ENCODE measurements at regions not wholly inside any gene's neighbourhood (a gene's known extent, or its start where the extent isn't known, plus 50 kb on each side); places are given as distances from the start of the nearest gene placed in this dataset.
"Not testable (repeated sequence)": the region's sequence is repeated elsewhere in the genome, so short reads cannot be mapped to it uniquely, and the experiment has no call there.

DNA sequence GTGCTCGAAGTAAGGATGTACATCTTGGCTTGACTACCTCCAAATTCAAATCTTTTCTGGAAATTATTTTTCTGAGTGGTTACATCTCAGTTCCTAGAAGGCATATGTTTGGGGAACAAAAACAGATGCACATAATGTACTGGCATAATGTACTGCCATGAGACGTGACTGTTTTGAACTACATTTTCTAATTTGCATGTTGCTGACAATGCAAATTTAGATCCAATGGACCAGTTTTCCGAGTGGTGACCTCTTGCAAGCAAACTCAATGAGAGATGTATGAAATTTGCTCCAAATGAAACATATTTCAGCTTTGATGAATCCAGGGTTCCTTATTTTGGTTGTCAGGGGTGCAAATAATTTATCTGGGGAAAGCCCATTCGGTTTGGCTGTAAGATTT is 694.3 kb downstream of the GRXCR1 start:
- no peak for ATAC-seq (replicated peaks in 1 of 4)
- no peak for DNase-seq
- Mint-ChIP-seq H3K4me1 (no peaks in the 10 kb centered on the region), H3K27ac (no peak overlapping the region), H3K4me3 (no peak overlapping the region), H3K9me3 (peaks cover 6 to 30% (median 12%) of the 10 kb centered on the region in 3 donors), H3K36me3 (no peaks in the 10 kb centered on the region), H3K27me3 (no peaks in the 10 kb centered on the region)
- ChIA-PET CTCF (no interaction called here), POLR2A (no interaction called here)
- WGBS (ENCODE audit: insufficient coverage), result 63% methylated on average over 2 of the region's 4 CpGs
- no peaks in the 10 kb centered on the region for H3K9me3 ChIP-seq
- H3K27me3 ChIP-seq (replicated peaks in 1 of 2; ENCODE audit: control insufficient read depth in 2 of 2, extremely low read depth in 1 of 2, insufficient read depth in 2 of 2, low read length in 1 of 2), result no peaks in the 10 kb centered on the region
- no peaks in the 10 kb centered on the region for H3K36me3 ChIP-seq (ENCODE audit: control insufficient read depth in 2 of 2, extremely low read depth in 1 of 2, insufficient read depth in 1 of 2, low read length in 1 of 2)
- no peak overlapping the region for H3K4me3 ChIP-seq (ENCODE audit: control insufficient read depth in 1 of 2, extremely low read depth in 1 of 2, low read length in 1 of 2)
- H3K27ac ChIP-seq (ENCODE audit: low read length), result no peak overlapping the region
- H3K4me1 ChIP-seq (ENCODE audit: control insufficient read depth in 1 of 2, extremely low read depth in 1 of 2, insufficient read depth in 2 of 2, low read length in 2 of 2), result no peaks in the 10 kb centered on the region

DNA sequence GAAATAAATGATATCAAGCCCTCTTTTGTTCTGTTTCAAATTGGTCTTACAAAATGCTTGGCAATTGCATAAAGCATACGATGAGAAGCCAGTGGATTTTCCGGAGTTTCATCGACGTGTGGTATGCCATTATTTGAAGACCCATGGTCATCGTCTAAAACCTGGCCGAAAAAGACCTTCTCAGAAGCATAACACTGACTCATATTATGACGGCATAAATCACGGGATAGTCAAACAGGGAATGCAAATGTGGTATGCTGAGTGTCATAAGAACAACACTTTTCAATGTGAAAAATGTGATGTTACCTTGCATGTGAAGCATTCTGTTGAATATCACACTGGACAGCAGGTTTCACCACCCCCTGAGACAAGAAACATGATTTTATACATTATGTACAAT is 695.2 kb downstream of the GRXCR1 start:
- Histone ChIP-seq H3K9me3 (no peaks in the 10 kb centered on the region), H3K4me3 (ENCODE audit: control insufficient read depth in 1 of 2, extremely low read depth in 1 of 2, low read length in 1 of 2) (no peak overlapping the region), H3K27me3 (replicated peaks in 1 of 2; ENCODE audit: control insufficient read depth in 2 of 2, extremely low read depth in 1 of 2, insufficient read depth in 2 of 2, low read length in 1 of 2) (no peaks in the 10 kb centered on the region), H3K27ac (ENCODE audit: low read length) (no peak overlapping the region), H3K36me3 (ENCODE audit: control insufficient read depth in 2 of 2, extremely low read depth in 1 of 2, insufficient read depth in 1 of 2, low read length in 1 of 2) (no peaks in the 10 kb centered on the region), H3K4me1 (ENCODE audit: control insufficient read depth in 1 of 2, extremely low read depth in 1 of 2, insufficient read depth in 2 of 2, low read length in 2 of 2) (no peaks in the 10 kb centered on the region)
- ChIA-PET CTCF (no interaction called here), POLR2A (no interaction called here)
- peaks cover 6 to 30% (median 11%) of the 10 kb centered on the region in 3 donors for H3K9me3 Mint-ChIP-seq
- WGBS (ENCODE audit: insufficient coverage), result 91% methylated on average over 6 of the region's 8 CpGs
- no peaks in the 10 kb centered on the region for H3K4me1 Mint-ChIP-seq
- ATAC-seq (replicated peaks in 1 of 4), result no peak
- DNase-seq, result no peak
- H3K27me3 Mint-ChIP-seq, result no peaks in the 10 kb centered on the region
- H3K27ac Mint-ChIP-seq, result no peak overlapping the region
- no peak overlapping the region for H3K4me3 Mint-ChIP-seq
- no peaks in the 10 kb centered on the region for H3K36me3 Mint-ChIP-seq

- H3K27ac ChIP-seq (ENCODE audit: low read length), result no peak overlapping the region
- Mint-ChIP-seq H3K9me3 (peaks cover 3 to 20% (median 9%) of the 10 kb centered on the region in 3 donors), H3K36me3 (no peaks in the 10 kb centered on the region), H3K27ac (no peak overlapping the region), H3K4me1 (no peaks in the 10 kb centered on the region), H3K4me3 (no peak overlapping the region), H3K27me3 (no peaks in the 10 kb centered on the region)
- H3K4me3 ChIP-seq (ENCODE audit: control insufficient read depth in 1 of 2, extremely low read depth in 1 of 2, low read length in 1 of 2), result no peak overlapping the region
- H3K36me3 ChIP-seq (ENCODE audit: control insufficient read depth in 2 of 2, extremely low read depth in 1 of 2, insufficient read depth in 1 of 2, low read length in 1 of 2), result no peaks in the 10 kb centered on the region
- no peak for DNase-seq
- no peaks in the 10 kb centered on the region for H3K9me3 ChIP-seq
- H3K27me3 ChIP-seq (replicated peaks in 1 of 2; ENCODE audit: control insufficient read depth in 2 of 2, extremely low read depth in 1 of 2, insufficient read depth in 2 of 2, low read length in 1 of 2), result no peaks in the 10 kb centered on the region
- no peaks in the 10 kb centered on the region for H3K4me1 ChIP-seq (ENCODE audit: control insufficient read depth in 1 of 2, extremely low read depth in 1 of 2, insufficient read depth in 2 of 2, low read length in 2 of 2)
- ATAC-seq (replicated peaks in 1 of 4), result no peak
- CTCF ChIA-PET, result no interaction called here
- POLR2A ChIA-PET, result no interaction called here
Observed at GRCh38 chr4:43607400-43607799, 714.9 kb downstream of the GRXCR1 start.

GRCh38 chr4:43607827-43608461 is 715.4 kb downstream of the GRXCR1 start:
- no peak for ATAC-seq (replicated peaks in 1 of 4)
- Histone ChIP-seq H3K4me3 (ENCODE audit: control insufficient read depth in 1 of 2, extremely low read depth in 1 of 2, low read length in 1 of 2) (no peak overlapping the region), H3K9me3 (no peaks in the 10 kb centered on the region), H3K4me1 (ENCODE audit: control insufficient read depth in 1 of 2, extremely low read depth in 1 of 2, insufficient read depth in 2 of 2, low read length in 2 of 2) (no peaks in the 10 kb centered on the region), H3K27ac (ENCODE audit: low read length) (no peak overlapping the region), H3K27me3 (replicated peaks in 1 of 2; ENCODE audit: control insufficient read depth in 2 of 2, extremely low read depth in 1 of 2, insufficient read depth in 2 of 2, low read length in 1 of 2) (no peaks in the 10 kb centered on the region), H3K36me3 (ENCODE audit: control insufficient read depth in 2 of 2, extremely low read depth in 1 of 2, insufficient read depth in 1 of 2, low read length in 1 of 2) (no peaks in the 10 kb centered on the region)
- CTCF ChIA-PET, result no interaction called here
- H3K36me3 Mint-ChIP-seq, result no peaks in the 10 kb centered on the region
- no peak overlapping the region for H3K4me3 Mint-ChIP-seq
- no peaks in the 10 kb centered on the region for H3K27me3 Mint-ChIP-seq
- no CpG with 5 or more reads among the region's 4 CpGs for WGBS (ENCODE audit: insufficient coverage)
- no peak overlapping the region for H3K27ac Mint-ChIP-seq
- DNase-seq, result no peak
- no peaks in the 10 kb centered on the region for H3K4me1 Mint-ChIP-seq
- H3K9me3 Mint-ChIP-seq, result peaks cover 3 to 20% (median 9%) of the 10 kb centered on the region in 3 donors
- POLR2A ChIA-PET, result no interaction called here

- Mint-ChIP-seq H3K9me3 (peaks cover 22 to 38% (median 28%) of the 10 kb centered on the region in 3 donors), H3K27ac (no peak overlapping the region), H3K4me1 (no peaks in the 10 kb centered on the region), H3K4me3 (no peak overlapping the region), H3K36me3 (no peaks in the 10 kb centered on the region), H3K27me3 (no peaks in the 10 kb centered on the region)
- H3K36me3 ChIP-seq (ENCODE audit: control insufficient read depth in 2 of 2, extremely low read depth in 1 of 2, insufficient read depth in 1 of 2, low read length in 1 of 2), result no peaks in the 10 kb centered on the region
- H3K27ac ChIP-seq (ENCODE audit: low read length), result no peak overlapping the region
- CTCF ChIA-PET, result no interaction called here
- peaks cover 0 to 3% of the 10 kb centered on the region in 2 experiments for H3K27me3 ChIP-seq (replicated peaks in 1 of 2; ENCODE audit: control insufficient read depth in 2 of 2, extremely low read depth in 1 of 2, insufficient read depth in 2 of 2, low read length in 1 of 2)
- no peak for DNase-seq
- H3K9me3 ChIP-seq, result no peaks in the 10 kb centered on the region
- no peak overlapping the region for H3K4me3 ChIP-seq (ENCODE audit: control insufficient read depth in 1 of 2, extremely low read depth in 1 of 2, low read length in 1 of 2)
- H3K4me1 ChIP-seq (ENCODE audit: control insufficient read depth in 1 of 2, extremely low read depth in 1 of 2, insufficient read depth in 2 of 2, low read length in 2 of 2), result no peaks in the 10 kb centered on the region
- POLR2A ChIA-PET, result no interaction called here
- ATAC-seq (replicated peaks in 1 of 4), result no peak
Observed at GRCh38 chr4:43619219-43619618, 726.7 kb downstream of the GRXCR1 start.

DNA sequence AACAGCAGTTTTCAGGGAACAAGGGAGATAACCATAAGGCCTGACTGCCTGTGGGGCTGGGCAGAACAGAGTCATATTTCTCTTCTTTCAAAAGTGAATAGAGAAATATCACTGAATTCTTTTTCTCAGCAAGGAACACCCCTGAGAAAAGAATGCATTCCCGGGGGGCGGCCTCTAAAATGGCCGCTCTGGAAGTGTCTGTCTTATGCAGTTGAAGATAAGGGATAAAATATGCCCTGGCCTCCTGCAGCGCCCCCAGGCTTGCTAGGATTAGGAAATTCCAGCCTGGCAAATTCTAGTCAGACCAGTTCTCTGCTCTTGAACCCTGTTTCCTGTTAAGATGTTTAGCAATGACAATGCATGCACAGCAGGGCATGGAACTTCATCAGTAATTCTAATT is 745.4 kb downstream of the GRXCR1 start:
- not testable (repeated sequence) for H3K4me1 Mint-ChIP-seq; H3K4me3 ChIP-seq (ENCODE audit: control insufficient read depth in 1 of 2, extremely low read depth in 1 of 2, low read length in 1 of 2); ATAC-seq (replicated peaks in 1 of 4)

GRCh38 chr4:43651991-43652390 is 759.5 kb downstream of the GRXCR1 start:
- DNase-seq (no peak), ATAC-seq (replicated peaks in 1 of 4) (no peak)
- Mint-ChIP-seq H3K36me3 (no peaks in the 10 kb centered on the region), H3K27ac (no peak overlapping the region), H3K4me3 (no peak overlapping the region), H3K9me3 (peaks cover 4 to 17% (median 13%) of the 10 kb centered on the region in 3 donors), H3K27me3 (no peaks in the 10 kb centered on the region), H3K4me1 (no peaks in the 10 kb centered on the region)
- Histone ChIP-seq H3K4me1 (ENCODE audit: control insufficient read depth in 1 of 2, extremely low read depth in 1 of 2, insufficient read depth in 2 of 2, low read length in 2 of 2) (no peaks in the 10 kb centered on the region), H3K4me3 (ENCODE audit: control insufficient read depth in 1 of 2, extremely low read depth in 1 of 2, low read length in 1 of 2) (no peak overlapping the region), H3K27me3 (replicated peaks in 1 of 2; ENCODE audit: control insufficient read depth in 2 of 2, extremely low read depth in 1 of 2, insufficient read depth in 2 of 2, low read length in 1 of 2) (no peaks in the 10 kb centered on the region), H3K36me3 (ENCODE audit: control insufficient read depth in 2 of 2, extremely low read depth in 1 of 2, insufficient read depth in 1 of 2, low read length in 1 of 2) (no peaks in the 10 kb centered on the region), H3K27ac (ENCODE audit: low read length) (no peak overlapping the region), H3K9me3 (peaks cover 4% of the 10 kb centered on the region)
- ChIA-PET POLR2A (no interaction called here), CTCF (no interaction called here)
- no CpG with 5 or more reads among the region's 1 CpG for WGBS (ENCODE audit: insufficient coverage)

More for the DNA sequence above, 745.4 kb downstream of the GRXCR1 start:
- H3K36me3 Mint-ChIP-seq; DNase-seq; H3K4me1 ChIP-seq (ENCODE audit: control insufficient read depth in 1 of 2, extremely low read depth in 1 of 2, insufficient read depth in 2 of 2, low read length in 2 of 2); H3K9me3 ChIP-seq; H3K36me3 ChIP-seq (ENCODE audit: control insufficient read depth in 2 of 2, extremely low read depth in 1 of 2, insufficient read depth in 1 of 2, low read length in 1 of 2); POLR2A ChIA-PET; H3K27ac Mint-ChIP-seq; CTCF ChIA-PET; H3K27me3 Mint-ChIP-seq; H3K27me3 ChIP-seq (replicated peaks in 1 of 2; ENCODE audit: control insufficient read depth in 2 of 2, extremely low read depth in 1 of 2, insufficient read depth in 2 of 2, low read length in 1 of 2); H3K4me3 Mint-ChIP-seq; H3K27ac ChIP-seq (ENCODE audit: low read length): not testable (repeated sequence)
- H3K9me3 Mint-ChIP-seq, result peaks cover 26 to 47% (median 29%) of the 10 kb centered on the region in 3 donors
- WGBS (ENCODE audit: insufficient coverage), result 72% methylated on average over 4 of the region's 4 CpGs

All from T-cell (primary cell).